ENCODE measurements at regions not wholly inside any gene's neighbourhood (a gene's known extent, or its start where the extent isn't known, plus 50 kb on each side); places are given as distances from the start of the nearest gene placed in this dataset.

DNA sequence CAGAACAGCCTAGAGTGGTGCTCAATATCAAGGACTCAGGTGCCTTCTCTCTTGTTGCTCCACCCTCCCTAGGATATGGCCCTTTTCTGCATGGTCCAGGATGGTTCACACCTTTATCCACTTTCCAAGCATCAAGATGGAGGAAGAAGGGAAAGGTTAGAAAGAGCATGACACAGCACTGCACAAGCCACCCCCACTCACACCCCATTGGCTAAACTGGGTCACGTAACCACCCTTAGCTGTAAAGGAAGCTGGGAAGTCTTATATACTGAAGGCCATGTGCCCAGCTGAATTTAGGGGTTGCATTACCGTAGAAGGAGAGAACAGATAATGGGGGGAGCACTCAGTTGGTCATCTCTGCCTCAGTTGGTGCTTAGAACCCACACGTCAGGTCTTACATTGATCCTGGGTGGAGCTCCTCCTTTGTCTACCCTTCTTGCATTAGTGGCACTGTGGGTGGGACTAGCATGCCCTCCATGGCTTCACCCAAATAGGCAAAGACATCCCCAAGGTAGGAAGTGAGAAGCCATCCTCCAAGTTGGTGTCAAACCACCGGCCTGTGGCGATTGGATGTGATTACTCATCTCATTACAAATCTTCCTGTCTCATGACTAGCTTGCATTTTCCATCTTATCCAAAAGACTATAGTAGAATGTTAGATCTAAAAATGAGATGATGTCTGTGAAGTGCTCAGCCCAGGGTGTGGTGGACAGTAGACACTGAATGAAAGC lies 248.5 kb downstream of the HAUS1 start:
- DNase-seq = no peak

DNA sequence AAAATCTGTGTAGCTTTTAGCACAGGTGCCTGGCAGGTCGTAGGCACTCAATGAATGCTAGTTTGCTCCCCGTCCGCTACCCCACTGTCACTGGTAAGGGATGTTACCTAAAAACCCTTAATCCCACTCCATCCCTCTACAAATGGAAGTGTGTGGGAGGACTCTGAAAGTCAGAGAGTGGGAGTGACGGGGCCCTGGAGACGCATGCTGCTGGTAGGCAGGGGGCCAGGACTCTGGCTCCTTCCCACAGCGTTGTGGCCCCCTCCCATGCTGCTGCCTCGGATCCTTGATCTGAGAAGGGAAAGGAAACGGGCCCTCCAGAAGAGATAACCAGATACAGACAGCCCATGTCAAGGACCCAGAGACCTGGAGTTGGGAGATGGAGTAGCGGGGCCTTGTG lies 249.3 kb downstream of the HAUS1 start:
- no peak for DNase-seq

DNA sequence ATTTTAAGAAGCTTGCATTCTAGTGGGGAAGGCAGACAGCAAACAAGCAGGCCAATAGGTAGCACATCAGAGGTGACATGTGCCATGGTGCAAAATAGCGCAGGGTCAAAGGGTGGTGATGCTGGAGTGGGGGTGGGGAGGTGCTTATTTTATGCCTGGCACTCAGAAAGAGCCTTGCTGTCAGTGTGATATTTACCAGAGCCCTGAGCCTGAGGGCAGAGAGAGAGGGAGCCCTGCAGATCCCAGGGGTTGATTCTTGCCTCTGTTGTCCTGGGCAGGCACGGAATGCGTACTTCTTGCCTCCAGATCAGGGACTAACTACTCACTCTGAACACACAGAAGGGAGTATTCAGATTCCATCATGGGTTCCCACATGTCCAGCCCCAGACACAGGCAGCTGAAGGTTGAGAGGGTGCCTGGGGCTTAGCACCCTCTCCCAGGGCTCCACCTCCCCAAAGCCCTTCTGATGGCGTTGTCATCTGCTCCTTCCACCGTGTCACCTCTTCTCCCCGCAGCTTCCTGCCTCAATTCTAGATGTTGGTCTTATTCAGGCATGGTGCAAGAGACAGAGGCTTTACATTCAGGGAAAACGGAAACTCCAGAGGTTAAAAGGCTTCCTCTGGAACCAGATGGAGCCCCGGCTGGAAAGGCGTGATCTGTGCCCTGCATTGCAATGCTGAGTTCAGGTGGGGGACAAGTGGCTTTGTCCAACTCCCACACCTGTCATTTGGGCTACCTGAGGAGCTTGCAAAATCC lies 252.3 kb downstream of the HAUS1 start:
- no peak for DNase-seq

DNA sequence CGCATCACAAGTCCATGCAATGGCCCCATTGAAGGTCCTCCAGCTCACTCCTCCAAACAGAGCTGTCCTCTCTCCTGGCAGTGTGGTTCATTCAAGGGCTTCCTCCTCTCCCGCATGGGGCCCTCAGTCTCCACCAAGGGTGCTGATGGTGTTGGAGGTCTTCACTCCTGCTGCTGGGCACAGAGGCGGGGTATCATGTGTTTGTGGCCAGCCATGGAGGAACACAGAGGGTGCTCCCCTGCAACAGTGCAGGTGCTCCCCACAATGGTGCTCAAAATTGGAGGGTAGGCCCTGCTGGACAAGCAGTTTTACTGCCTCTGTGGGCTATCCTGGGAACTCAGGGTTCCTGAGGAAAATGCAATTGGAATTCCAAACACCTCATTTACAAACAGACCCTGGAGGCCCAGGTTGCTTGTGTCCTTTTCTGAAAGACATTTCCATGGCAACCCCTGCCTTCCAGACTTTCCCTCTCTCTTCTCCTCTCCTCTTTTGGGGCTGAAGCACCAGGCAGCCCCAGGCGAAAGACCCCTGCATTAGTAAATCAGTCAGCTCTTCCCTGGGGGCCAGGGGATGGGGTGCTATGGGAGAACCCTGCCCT lies 256.0 kb downstream of the HAUS1 start:
- DNase-seq = no peak

DNA sequence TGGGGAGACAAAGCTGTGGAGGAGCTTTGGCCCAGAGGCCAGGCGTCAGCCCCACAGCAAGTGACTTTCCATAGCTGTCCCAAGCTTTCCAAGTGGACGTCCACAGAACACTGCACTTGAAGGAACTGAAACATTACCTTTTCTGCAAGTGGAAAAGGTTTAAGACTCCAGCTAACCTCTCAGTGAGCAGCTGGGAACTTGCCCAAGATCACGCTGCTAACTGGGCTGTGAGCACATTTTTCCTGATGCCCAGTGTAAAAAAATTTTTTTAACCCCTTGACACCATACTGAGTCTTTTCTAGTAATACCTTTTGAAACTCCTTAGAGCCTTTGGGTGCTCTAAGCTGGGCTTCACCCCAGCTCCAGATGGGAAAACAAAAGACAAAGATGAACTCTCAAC lies 256.7 kb downstream of the HAUS1 start:
- DNase-seq = no peak

DNA sequence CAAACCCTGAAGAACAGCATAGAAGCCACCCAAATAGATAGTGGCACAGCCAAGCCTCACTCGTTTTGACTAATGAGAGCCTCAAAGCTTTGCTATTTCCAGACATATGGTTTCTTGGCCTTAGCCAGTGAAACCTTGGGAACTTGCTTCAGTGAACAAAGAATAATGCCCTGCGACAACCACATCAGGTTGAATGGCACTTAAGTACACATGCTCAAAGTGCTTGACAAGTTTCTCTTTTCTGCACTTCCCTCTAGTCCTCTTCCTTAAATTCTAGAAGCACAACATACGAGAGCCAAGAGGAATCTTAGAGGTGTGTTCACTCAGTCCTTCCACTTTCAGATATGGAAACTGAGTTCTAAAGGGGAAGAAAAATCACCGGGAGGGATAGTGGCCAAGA lies 258.3 kb downstream of the HAUS1 start:
- no peak for DNase-seq

DNA sequence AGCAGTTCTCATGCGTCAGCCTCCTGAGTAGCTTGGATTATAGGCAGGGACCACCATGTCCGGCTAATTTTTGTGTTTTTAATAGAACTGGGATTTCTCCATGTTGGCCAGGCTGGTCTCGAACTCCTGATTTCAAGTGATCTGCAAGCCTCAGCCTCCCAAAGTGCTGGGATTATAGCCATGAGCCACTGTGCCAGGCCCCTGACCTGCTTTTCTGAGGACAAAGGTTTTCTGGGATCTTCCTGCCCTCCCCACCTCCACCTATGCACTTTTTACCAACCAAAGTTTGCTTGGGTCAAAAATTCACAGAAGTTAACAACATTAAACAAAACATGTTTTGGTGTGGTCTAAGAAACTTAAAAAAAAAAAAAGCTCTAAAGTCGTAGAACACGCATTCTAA lies 259.9 kb downstream of the HAUS1 start:
- DNase-seq = no peak

DNA sequence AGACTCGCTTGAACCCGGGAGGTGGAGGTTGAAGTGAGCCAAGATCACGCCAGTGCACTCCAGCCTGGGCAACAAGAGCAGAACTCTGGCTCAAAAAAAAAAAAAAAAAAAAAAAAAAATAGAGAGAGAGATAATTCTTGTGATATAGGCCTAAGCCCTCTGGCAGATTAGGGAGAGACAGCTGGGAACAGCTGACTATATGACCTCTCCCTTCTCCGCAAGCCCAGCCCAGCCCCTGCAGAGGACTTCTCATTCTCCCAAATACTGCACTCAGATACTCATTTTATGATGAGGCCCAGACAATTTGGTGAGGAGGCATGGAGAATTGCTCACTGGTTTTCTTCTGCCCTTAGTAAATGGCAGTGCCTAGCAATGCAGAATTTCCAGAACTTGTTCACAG lies 262.0 kb downstream of the HAUS1 start:
- no peak for DNase-seq

DNA sequence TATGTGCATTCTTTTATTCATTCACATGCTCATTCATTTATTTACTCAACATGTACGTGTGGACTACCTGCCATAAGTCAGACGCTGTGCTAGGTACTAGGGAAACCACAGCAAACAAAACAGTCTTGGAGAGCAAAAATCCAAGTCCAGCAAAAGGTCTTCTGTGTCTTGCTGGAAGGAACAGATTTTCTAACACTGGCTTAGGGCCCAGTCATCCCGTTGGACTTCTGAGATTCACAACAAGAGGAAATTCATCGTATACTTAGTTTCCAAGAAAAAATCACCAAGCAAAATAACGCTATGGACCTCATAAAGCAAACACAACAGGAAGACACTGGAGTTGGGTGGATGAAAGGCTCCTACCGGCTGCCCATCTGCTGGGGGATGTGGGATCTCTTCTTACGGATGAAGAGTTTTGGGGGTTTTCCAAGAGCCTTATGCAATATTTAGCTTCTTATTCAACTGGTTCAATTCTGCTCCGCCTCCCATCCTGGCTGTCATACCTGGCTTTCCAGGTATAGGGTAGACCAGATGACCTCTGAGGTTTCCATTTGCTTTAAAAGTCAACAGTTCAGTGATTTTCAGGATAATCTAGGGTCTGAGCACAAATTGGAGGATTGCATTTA lies 262.7 kb downstream of the HAUS1 start:
- no peak for DNase-seq

DNA sequence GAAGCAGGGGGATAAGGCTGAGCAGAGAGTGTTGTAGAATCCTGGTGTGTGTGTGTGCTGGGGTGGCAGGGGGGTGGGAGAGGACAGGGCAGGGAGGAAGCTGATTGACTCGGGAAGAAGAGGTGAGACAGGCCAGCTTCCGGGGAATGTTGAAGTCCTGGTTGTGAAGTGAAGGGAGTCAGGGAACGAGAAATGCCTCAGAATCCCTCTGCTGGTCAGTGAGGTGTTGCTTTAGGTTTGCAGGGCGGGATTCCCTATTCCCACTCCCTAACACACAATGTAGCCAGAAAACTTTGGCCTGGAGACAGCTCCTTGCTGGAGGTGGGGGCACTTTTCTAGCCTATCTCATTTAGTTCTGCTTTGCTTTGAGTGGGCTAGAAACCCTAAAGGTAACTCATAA lies 265.1 kb downstream of the HAUS1 start:
- no peak for DNase-seq

DNA sequence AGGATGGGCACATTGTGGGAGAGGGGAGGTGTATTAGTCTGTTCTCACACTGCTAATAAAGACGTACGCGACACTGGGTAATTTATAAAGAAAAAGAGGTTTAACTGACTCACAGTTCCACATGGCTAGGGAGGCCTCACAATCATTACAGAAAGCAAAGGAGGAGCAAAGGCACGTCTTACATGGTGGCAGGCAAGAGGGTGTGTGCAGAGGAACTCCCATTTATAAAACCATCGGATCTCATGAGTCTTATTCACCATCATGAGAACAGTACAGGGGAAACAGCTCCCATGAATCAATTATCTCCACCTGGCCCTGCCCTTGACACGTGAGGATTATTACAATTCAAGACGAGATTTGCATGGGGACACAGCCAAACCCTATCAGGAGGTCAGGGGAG lies 266.7 kb downstream of the HAUS1 start:
- DNase-seq = no peak

DNA sequence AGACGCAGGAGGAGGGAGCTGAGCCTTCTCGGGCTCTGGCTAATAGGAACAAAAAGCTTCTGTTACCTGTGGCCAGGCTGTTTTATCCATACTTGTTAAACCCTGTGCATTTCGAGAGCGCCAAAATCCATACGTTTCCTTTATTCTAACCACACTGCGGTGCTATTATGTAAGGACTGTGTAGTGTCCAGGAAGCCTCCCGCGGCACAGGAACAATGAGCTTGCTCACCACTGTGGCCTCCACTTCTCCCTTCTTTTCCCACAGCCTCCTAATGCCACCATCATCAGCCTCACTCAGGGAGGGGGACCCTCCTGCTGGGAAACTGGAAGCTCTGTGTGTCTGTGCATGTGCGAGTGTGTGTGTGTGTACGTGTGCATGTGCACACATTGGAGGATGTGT lies 268.5 kb downstream of the HAUS1 start:
- DNase-seq = no peak

DNA sequence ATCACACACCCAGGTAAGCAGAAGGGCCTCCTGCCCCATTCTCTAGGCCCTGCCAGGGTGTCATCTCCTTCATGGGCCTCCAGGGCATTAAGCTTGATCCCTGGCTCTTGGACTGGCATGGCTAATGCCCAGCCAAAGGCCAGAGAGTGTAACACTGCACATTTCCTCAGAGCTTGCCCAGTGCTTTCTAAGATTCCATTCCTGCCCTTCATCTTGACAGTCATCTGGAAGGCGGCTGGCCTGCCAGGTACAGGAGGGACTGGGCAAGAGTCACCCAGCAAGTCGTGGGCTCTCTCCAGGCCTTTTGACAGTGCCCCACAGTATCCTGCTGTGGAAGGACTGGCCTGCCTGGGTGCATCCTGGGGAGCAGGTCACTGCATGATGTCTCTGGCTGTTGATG lies 268.9 kb downstream of the HAUS1 start:
- DNase-seq = no peak

DNA sequence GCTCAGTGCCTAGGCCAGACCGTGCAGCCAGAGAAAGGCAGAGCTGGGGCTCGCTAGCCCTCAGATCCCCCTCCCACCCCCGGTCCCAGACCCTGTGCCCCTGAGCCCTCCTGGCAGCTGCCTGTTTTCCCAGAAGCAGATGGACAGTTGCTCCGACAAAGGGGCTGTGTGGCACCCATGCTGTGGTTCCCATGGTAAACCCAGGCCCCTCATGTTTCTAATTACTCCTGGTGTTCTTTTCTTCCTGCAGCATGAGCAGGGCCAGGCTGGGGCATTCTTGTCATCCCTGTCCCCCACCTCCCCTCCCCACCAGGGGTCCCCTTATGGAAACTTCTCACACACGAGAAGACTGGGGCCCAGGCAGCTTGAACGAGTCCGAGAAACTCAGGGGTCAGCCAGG lies 269.6 kb downstream of the HAUS1 start:
- DNase-seq = no peak

DNA sequence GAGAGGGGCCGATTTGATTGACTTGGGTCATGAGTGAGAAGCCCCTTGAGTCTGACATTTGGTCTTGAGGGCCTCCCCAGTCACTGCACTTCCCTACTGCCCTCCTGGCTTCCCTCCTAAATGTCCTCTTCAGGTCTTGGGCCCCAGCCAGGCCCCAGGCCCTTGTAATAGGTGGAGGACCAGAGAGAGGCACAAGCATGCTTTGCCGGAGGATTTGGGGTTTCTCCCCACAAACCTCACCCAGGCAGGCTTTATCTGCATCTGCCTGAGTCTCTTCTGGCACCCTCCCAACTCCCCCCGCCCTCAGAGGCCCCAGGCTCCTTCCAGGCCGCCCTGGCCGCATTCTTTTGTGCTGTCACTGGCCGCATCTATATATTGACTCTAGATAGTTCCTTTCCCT lies 270.7 kb downstream of the HAUS1 start:
- no peak for DNase-seq

DNA sequence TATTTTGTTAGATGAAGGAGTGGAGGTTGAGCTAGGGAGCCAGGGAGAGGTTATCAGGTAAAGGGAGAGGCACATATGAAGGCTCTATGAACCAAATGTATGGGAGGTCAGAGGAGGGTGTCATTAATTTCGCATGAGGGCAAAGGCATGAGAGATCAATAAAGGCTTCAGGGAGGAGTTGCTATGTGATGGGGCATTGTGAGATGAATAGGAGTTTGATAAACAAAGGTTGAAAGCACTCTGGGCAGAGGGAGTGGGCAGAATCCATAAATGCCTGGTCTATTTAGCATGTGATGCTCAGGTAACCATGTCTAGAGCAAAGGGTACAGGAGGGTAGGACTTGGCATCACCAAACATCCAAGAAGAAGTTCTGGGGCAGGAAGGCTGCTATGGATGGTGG lies 273.4 kb downstream of the HAUS1 start:
- DNase-seq = no peak

DNA sequence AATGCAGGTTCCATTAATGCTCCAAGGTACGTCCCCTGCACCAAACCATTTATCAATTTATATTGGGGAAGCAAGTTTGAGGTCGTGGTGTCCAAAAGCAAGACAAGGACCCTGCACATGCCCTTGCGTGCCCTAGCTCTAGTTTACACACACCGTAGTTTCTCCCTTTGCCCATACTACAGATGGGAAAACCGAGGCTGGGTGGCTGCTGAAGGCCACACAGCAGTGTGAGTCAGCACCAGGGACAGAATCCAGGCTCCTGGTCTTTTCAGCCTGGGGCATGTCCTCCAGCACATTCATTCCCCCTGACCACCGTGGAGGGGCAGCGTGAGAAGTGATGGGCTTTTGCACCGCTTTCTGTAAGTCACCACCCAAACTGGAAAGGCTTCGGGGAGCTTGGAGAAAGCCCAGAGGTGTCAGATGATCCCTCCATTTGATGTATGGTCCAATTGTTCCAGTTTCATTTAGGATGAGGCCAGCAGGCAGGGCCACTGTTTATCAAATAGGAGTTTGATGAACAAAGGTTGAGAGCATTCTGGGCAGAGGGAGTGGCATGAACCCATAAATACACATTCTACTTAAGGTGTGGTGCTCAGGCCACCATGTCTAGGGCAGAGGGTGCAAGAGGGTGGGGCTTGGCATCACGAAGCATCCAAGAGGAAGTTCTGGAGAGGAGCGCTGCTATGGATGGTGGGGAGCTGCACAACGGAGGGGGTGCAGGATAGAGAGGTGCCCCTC lies 274.1 kb downstream of the HAUS1 start:
- no peak for DNase-seq

DNA sequence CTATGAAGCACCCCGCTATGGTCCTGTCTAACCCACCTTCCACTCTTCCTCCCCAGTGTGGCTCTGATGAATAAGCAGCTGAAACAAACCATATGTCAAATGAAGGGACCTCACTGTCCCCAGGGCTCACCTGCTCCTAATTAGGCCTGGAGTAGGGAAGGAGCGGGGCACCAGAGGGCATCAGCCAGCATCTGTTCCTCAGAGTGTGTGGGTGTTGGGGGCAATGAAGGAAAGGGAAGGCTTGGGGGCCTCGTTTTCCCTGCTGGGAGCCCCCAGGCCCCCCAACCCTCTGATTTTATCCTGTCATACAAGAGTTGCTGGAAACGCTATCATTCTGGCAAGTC lies 274.7 kb downstream of the HAUS1 start:
- no peak for DNase-seq

DNA sequence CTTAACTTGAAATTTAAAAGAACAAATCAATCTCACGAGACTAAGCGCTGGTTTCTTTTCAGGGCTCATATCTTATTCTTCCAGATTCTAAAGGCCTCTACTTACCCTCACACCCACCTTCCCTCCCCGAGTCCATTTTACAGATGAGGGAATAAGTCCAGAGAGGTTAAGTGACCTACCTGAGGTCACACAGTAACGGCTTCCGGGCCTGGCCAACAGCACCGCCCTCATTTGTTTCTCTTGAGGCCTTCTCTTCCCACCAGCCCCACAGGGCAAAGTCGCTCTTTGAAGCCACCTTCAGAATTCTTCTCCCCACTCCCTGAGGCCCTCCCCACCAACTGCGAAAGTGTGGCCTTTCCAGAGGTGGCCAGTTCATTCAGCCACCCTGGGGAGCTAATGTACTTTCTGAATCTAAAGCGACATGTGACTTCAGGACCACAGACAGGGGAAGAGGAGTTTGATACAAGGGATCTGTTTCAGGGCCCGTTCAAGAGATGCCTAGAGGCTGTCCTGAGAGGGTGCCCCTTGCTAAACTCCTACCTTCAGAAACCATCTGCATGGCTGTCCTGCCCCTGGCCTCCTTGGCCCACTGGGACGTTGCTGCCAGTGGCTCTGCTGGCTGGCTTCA lies 275.3 kb downstream of the HAUS1 start:
- DNase-seq = no peak

DNA sequence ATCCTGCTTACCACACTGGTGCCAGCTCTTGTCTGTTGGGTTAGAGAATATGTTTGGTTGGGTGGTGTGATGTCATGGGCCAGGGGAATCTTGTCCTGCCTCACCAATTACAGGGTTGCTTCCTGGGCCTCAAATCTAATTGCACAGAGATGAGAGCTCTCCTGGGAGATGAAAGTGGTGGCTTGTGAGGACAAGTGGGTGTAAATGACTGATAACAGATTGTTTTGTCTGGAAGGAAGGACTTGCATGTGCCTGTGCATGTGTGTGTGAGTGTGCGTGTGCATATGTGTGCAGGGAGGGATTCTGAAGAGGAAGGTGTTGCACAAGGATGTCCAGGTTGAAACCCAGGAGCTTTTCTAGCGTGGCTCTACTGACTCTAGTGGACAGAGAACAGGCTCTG lies 271.9 kb downstream of the LOXHD1 start:
- DNase-seq = no peak

DNA sequence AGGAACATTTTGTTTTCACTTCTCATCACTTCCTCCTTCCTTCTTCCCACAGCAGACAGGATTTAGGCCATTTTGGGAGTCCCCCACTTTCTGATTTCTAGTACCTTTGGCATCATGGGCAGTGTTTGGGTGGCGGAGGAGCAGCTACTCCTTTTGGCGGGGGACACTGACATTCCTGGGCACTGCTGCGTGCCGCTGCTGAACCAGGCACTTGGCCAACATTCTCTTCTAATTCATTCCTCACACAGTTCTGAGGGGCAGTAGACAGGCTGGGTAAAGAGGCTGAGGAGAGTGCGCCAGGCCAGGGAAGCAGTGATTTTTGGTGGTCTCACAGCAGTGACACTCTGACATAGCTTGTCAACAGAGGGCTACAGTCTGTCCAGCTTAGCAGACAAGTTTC lies 270.2 kb downstream of the LOXHD1 start:
- DNase-seq = no peak

DNA sequence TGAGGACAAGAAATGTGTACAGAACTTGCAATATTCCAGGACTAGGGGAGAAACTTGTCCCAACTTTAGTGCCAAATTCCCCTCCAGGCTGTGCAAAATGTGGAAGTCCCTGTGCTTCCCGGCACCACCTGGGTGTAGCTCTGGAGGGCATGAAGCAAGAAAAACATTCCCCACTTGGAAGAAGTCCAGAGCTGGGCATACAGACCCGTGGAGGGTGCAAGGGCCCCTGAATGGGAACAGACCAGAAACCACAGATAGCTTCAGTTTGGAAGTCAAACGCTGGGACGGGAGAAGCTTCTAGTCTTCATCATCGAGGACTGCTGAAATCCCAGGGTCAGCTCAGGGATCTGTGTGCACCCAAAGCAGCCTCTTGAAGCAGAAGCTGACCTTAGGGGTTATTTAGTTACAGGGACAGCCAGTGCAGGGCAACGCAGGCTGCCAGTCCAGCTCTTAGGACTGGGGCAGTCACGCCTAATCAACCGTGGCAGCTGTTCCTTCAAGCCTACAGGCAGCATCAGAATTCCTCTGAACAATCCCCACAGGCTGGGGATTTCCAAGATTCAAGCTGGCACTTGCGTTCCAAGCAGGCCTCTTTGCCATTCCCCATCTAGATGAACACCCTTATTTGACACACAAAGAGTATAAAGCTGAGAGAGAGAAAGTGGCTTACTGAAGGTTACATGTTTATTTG lies 269.4 kb downstream of the LOXHD1 start:
- DNase-seq = no peak

Data from NCI-H2081 treated with DMSO at 0.1 percent for 48 hours (cell line).